ENCODE measurements at regions not wholly inside any gene's neighbourhood (a gene's known extent, or its start where the extent isn't known, plus 50 kb on each side); places are given as distances from the start of the nearest gene placed in this dataset.

DNA sequence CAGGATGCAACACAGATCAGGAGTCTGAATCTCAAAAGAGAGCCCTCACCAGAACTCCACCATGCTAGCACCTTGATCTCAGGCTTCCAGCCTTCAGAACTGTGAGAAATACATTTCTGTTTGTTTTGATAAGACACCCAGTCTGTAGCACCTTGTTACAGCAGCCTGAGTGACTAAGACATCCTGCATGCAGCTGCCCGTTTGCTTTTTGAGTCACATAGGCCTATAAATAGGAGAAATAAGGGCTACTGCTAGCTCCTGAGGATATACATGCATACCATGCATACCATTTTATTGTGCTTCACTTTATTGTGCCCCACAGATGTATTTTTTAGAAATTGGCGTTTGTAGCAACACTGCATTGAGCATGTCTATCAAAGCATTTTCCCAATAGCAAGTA lies 337.8 kb downstream of the CDH2 start:
- DNase-seq (ENCODE audit: low spot score): no peak
- ATAC-seq (ENCODE audit: insufficient number of reproducible peaks, low FRiP score, low read depth): no peak
- H3K9me3 ChIP-seq: no peaks in the 10 kb centered on the region
- no peak overlapping the region for H3K4me3 ChIP-seq
- H3K27ac ChIP-seq: no peak overlapping the region
- TF ChIP-seq, protein P1, sequence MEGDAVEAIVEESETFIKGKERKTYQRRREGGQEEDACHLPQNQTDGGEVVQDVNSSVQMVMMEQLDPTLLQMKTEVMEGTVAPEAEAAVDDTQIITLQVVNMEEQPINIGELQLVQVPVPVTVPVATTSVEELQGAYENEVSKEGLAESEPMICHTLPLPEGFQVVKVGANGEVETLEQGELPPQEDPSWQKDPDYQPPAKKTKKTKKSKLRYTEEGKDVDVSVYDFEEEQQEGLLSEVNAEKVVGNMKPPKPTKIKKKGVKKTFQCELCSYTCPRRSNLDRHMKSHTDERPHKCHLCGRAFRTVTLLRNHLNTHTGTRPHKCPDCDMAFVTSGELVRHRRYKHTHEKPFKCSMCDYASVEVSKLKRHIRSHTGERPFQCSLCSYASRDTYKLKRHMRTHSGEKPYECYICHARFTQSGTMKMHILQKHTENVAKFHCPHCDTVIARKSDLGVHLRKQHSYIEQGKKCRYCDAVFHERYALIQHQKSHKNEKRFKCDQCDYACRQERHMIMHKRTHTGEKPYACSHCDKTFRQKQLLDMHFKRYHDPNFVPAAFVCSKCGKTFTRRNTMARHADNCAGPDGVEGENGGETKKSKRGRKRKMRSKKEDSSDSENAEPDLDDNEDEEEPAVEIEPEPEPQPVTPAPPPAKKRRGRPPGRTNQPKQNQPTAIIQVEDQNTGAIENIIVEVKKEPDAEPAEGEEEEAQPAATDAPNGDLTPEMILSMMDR (IDR thresholded peaks at IDR 0.05): no peak
- H3K27me3 ChIP-seq (replicated peaks; ENCODE audit: insufficient read depth): no peaks in the 10 kb centered on the region
- no peaks in the 10 kb centered on the region for H3K36me3 ChIP-seq
- no peaks in the 10 kb centered on the region for H3K4me1 ChIP-seq (ENCODE audit: control insufficient read depth in 1 of 2, low read depth in 2 of 2)

DNA sequence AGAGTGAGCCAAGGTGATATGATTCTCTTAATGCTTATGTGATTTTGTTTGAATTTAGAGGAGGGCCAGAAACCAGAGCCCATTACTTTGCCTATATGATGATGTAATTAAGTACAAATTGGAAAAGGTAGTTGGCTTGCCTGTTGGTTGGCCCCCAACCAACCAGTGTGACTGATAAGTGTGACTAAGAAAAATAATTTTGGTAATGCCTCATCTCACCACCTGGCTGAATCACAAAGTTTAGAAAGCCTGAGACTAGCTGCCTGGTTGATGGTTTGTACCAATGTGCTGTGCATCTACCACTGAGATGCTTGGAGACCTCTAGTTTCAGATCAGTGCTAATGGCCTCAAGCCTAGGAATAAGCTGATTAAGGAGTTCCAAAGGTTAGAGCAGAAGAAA lies 338.7 kb downstream of the CDH2 start:
- ATAC-seq (ENCODE audit: insufficient number of reproducible peaks, low FRiP score, low read depth) (no peak), DNase-seq (ENCODE audit: low spot score) (no peak)
- no peaks in the 10 kb centered on the region for H3K27me3 ChIP-seq (replicated peaks; ENCODE audit: insufficient read depth)
- H3K36me3 ChIP-seq: no peaks in the 10 kb centered on the region
- TF ChIP-seq, protein P1 (IDR thresholded peaks at IDR 0.05): no peak
- H3K4me3 ChIP-seq: no peak overlapping the region
- no peaks in the 10 kb centered on the region for H3K9me3 ChIP-seq
- no peaks in the 10 kb centered on the region for H3K4me1 ChIP-seq (ENCODE audit: control insufficient read depth in 1 of 2, low read depth in 2 of 2)
- no peak overlapping the region for H3K27ac ChIP-seq

DNA sequence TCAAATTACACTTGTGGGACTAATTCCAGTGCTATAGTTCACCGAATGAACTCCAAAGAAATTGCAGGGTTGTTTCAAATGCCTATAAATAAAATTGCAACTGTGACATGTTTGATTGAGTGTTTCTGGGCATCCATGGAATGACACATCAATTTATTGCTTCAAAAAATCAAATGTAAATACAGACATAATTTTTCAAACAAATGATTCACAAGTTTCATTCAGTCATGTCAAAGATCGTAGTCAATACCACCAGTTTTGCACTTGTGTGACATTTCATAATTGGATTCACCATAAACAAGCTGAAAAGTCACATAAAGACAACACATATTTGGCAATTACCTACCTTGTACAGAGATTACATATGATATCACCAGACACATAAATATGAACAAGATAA lies 350.8 kb downstream of the CDH2 start:
- DNase-seq (ENCODE audit: low spot score) (no peak), ATAC-seq (ENCODE audit: insufficient number of reproducible peaks, low FRiP score, low read depth) (no peak)
- Histone ChIP-seq H3K27me3 (replicated peaks; ENCODE audit: insufficient read depth) (no peaks in the 10 kb centered on the region), H3K4me1 (ENCODE audit: control insufficient read depth in 1 of 2, low read depth in 2 of 2) (no peaks in the 10 kb centered on the region), H3K4me3 (no peak overlapping the region), H3K9me3 (no peaks in the 10 kb centered on the region), H3K27ac (no peak overlapping the region), H3K36me3 (no peaks in the 10 kb centered on the region)
- TF ChIP-seq, protein P1 (IDR thresholded peaks at IDR 0.05): no peak

DNA sequence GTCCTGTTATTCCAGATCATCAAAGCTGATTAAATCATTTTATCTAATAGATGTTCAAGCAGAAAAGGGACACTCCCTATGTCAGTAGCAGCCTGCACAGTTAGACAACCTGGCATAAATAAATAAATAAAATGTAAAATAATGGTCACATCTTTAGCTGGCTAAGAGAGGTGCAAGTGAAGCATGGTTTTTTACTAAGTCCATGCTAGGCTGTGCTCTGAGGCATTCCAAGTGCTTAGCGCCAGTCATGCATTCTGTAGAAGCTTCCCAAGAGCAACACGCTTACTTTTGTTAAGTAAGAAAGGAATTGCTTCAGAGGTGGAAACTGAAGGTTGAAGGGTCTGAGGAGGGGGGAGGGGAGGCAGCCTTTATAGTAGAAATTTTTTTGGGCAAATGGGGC lies 351.2 kb downstream of the CDH2 start:
- DNase-seq (ENCODE audit: low spot score) (no peak), ATAC-seq (ENCODE audit: insufficient number of reproducible peaks, low FRiP score, low read depth) (no peak)
- H3K4me3 ChIP-seq: no peak overlapping the region
- H3K27ac ChIP-seq: no peak overlapping the region
- no peaks in the 10 kb centered on the region for H3K9me3 ChIP-seq
- no peaks in the 10 kb centered on the region for H3K36me3 ChIP-seq
- no peaks in the 10 kb centered on the region for H3K4me1 ChIP-seq (ENCODE audit: control insufficient read depth in 1 of 2, low read depth in 2 of 2)
- TF ChIP-seq, protein P1 (IDR thresholded peaks at IDR 0.05): no peak
- H3K27me3 ChIP-seq (replicated peaks; ENCODE audit: insufficient read depth): no peaks in the 10 kb centered on the region

DNA sequence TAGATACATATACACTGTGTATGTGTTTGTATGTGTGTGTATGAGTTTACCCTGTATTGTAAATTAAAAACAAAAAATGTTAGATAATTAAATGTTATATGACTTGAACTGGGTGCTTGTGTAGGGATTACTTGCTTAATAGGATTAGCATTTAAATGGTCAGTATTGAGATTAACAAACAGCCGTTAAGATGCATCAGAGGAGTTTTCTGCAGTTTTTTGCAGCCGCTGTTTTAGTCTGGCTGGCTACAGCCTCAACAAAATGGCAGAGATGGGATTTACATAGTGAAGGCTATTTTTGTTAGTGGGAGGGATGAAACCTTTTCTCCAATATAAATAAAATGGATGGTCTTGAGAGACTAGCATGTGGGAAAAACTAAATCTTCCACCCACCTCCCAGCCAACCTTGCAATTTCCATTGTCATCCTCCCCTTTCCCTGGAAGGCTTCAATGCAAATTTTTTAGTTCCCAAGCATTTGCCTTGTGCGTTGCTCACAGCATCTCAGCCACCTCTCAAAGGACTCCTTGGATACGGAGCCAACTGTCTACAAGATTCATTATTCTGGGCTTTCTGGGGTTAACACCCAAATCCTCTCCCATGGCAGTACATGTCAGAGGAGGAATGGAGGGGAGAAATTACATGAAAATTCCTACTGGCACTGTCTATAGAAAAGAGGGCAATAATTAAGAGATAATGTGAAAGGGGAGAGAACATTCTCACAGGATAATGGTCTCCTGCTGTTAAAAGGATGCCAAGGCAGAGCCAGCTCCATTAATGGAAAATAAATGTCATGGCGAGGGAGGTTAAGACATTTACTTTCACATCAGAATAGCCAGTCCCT lies 351.9 kb downstream of the CDH2 start:
- ATAC-seq (ENCODE audit: insufficient number of reproducible peaks, low FRiP score, low read depth) (no peak), DNase-seq (ENCODE audit: low spot score) (no peak)
- H3K4me1 ChIP-seq (ENCODE audit: control insufficient read depth in 1 of 2, low read depth in 2 of 2): no peaks in the 10 kb centered on the region
- no peak overlapping the region for H3K27ac ChIP-seq
- TF ChIP-seq, protein P1 (IDR thresholded peaks at IDR 0.05): no peak
- no peaks in the 10 kb centered on the region for H3K36me3 ChIP-seq
- H3K9me3 ChIP-seq: no peaks in the 10 kb centered on the region
- no peak overlapping the region for H3K4me3 ChIP-seq
- H3K27me3 ChIP-seq (replicated peaks; ENCODE audit: insufficient read depth): no peaks in the 10 kb centered on the region
